Stimulated activated effector memory CD8-positive, alpha-beta T cell treated with anti-CD3 and anti-CD28 coated beads, Interleukin-12 subunit alpha, Interleukin-12 subunit beta, amount 100 ng/mL, for 72 hours (primary cell): ENCODE measurements at regions not wholly inside any gene's neighbourhood (a gene's known extent, or its start where the extent isn't known, plus 50 kb on each side); places are given as distances from the start of the nearest gene placed in this dataset.
A peak's percentile ranks its signal among the peaks of the same experiment; 100 is the strongest.
"Not testable (repeated sequence)": the region's sequence is repeated elsewhere in the genome, so short reads cannot be mapped to it uniquely, and the experiment has no call there.

Experiments
- ATAC-seq: fragments of 150-1000 bp; cut with Tn5 transposase; 2 replicates; pipeline ENCODE4 v1.10.0; 2021
- DNase-seq, 2 donors: peaks; one replicate each; pipeline ENCODE4 v3.0.0; 2021 to 2022; ENCODE audit warnings: low spot score in 2 of 2
- H3K27ac Mint-ChIP-seq: one replicate; pipeline ENCODE4 v1.8.0; 2022; ENCODE audit warnings: mild to moderate bottlenecking, mixed read lengths
- H3K36me3 Mint-ChIP-seq: one replicate; pipeline ENCODE4 v1.8.0; 2022; ENCODE audit warnings: mild to moderate bottlenecking, mixed read lengths
- H3K4me1 Mint-ChIP-seq: one replicate; pipeline ENCODE4 v1.8.0; 2022; ENCODE audit warnings: mixed read lengths
- H3K4me3 Mint-ChIP-seq: one replicate; pipeline ENCODE4 v1.8.0; 2022; ENCODE audit warnings: mild to moderate bottlenecking, mixed read lengths
- H3K9me3 Mint-ChIP-seq: one replicate; pipeline ENCODE4 v1.8.0; 2022; ENCODE audit warnings: mixed read lengths

DNA sequence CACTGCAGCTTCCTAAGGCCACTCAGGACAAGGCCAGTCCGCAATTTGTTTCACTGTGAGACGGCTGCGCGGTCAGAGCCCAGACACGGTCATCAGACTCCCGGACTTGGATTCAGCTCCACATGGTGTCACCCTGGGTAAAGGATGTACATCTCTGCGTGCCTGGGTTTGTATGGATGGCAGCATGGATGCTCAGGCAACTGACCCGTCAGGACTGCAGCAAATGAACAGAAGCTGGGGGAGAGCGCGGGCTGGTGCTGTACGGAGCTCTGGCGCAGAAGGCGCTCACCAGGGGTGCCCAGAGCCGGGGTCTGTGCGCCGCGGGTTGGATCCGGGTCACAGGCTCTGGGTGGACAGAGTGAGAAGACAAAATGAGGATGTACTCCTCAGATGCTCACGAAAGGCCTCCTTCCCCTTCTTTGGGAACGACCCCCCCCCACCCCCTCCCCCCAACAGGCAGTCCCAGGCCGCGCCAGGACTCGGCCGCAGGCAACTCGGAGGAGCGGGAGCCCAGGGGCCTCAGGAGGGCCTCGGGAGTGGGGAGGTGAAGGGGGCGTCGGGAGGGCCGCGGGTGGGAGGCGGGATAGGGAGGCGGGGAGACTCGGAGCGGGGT is 92.4 kb downstream of the CXCL12 start:
- H3K36me3 Mint-ChIP-seq = no peaks in the 10 kb centered on the region
- DNase-seq (no peak), ATAC-seq (no peak)
- no peak overlapping the region for H3K27ac Mint-ChIP-seq
- H3K4me3 Mint-ChIP-seq = no peak overlapping the region
- no peaks in the 10 kb centered on the region for H3K9me3 Mint-ChIP-seq
- H3K4me1 Mint-ChIP-seq = no peaks in the 10 kb centered on the region

GRCh38 chr10:44291091-44291490 is 93.8 kb downstream of the CXCL12 start:
- no peaks in the 10 kb centered on the region for H3K36me3 Mint-ChIP-seq
- no peak overlapping the region for H3K27ac Mint-ChIP-seq
- no peak overlapping the region for H3K4me3 Mint-ChIP-seq
- ATAC-seq (no peak), DNase-seq (no peak)
- H3K9me3 Mint-ChIP-seq = no peaks in the 10 kb centered on the region
- no peaks in the 10 kb centered on the region for H3K4me1 Mint-ChIP-seq

DNA sequence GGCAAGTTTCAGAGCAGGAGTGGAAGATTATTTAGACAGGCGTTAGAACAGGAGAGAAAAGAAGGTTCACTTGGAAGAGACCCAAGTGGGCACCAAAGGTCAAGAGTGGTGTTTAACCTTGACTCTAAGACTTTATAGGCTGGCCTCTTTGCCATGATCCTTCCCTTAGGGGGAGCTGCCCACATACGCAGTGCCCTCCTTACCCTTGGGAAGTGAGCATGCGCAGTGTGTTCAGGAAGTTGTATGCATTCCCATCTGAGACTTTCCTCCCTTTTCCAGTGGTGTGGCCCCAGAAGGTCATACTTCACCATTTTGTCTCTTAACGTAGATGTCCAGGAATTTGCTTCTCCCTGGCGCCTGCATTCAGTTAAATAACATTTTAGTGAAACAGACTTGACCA is 95.8 kb downstream of the CXCL12 start:
- ATAC-seq (no peak), DNase-seq (no peak)
- H3K27ac Mint-ChIP-seq = no peak overlapping the region
- H3K4me1 Mint-ChIP-seq = no peaks in the 10 kb centered on the region
- no peaks in the 10 kb centered on the region for H3K9me3 Mint-ChIP-seq
- no peak overlapping the region for H3K4me3 Mint-ChIP-seq
- no peaks in the 10 kb centered on the region for H3K36me3 Mint-ChIP-seq

GRCh38 chr10:44287408-44287807 is 97.5 kb downstream of the CXCL12 start:
- no peaks in the 10 kb centered on the region for H3K36me3 Mint-ChIP-seq
- no peak overlapping the region for H3K4me3 Mint-ChIP-seq
- no peak overlapping the region for H3K27ac Mint-ChIP-seq
- no peaks in the 10 kb centered on the region for H3K9me3 Mint-ChIP-seq
- ATAC-seq = no peak
- DNase-seq = no peak
- no peaks in the 10 kb centered on the region for H3K4me1 Mint-ChIP-seq

GRCh38 chr10:44284198-44285084 is 100.5 kb downstream of the CXCL12 start:
- peak; percentile 8 for ATAC-seq
- Mint-ChIP-seq H3K9me3 (no peaks in the 10 kb centered on the region), H3K4me1 (no peaks in the 10 kb centered on the region), H3K4me3 (no peak overlapping the region), H3K36me3 (no peaks in the 10 kb centered on the region), H3K27ac (no peak overlapping the region)
- no peak for DNase-seq

- Mint-ChIP-seq H3K9me3 (no peaks in the 10 kb centered on the region), H3K4me3 (no peak overlapping the region), H3K36me3 (no peaks in the 10 kb centered on the region), H3K4me1 (no peaks in the 10 kb centered on the region), H3K27ac (no peak overlapping the region)
- ATAC-seq (no peak), DNase-seq (no peak)
These were observed 102.1 kb downstream of the CXCL12 start for GRCh38 chr10:44282626-44283300.

- Mint-ChIP-seq H3K9me3 (no peaks in the 10 kb centered on the region), H3K4me1 (no peaks in the 10 kb centered on the region), H3K4me3 (no peak overlapping the region), H3K36me3 (no peaks in the 10 kb centered on the region), H3K27ac (no peak overlapping the region)
- DNase-seq (no peak), ATAC-seq (no peak)
These were observed 103.2 kb downstream of the CXCL12 start for GRCh38 chr10:44281662-44282061.

- no peaks in the 10 kb centered on the region for H3K9me3 Mint-ChIP-seq
- H3K4me3 Mint-ChIP-seq = no peak overlapping the region
- H3K4me1 Mint-ChIP-seq = no peaks in the 10 kb centered on the region
- ATAC-seq = no peak
- no peak overlapping the region for H3K27ac Mint-ChIP-seq
- no peak for DNase-seq
- H3K36me3 Mint-ChIP-seq = no peaks in the 10 kb centered on the region
These were observed 103.7 kb downstream of the CXCL12 start for GRCh38 chr10:44281089-44281613.

DNA sequence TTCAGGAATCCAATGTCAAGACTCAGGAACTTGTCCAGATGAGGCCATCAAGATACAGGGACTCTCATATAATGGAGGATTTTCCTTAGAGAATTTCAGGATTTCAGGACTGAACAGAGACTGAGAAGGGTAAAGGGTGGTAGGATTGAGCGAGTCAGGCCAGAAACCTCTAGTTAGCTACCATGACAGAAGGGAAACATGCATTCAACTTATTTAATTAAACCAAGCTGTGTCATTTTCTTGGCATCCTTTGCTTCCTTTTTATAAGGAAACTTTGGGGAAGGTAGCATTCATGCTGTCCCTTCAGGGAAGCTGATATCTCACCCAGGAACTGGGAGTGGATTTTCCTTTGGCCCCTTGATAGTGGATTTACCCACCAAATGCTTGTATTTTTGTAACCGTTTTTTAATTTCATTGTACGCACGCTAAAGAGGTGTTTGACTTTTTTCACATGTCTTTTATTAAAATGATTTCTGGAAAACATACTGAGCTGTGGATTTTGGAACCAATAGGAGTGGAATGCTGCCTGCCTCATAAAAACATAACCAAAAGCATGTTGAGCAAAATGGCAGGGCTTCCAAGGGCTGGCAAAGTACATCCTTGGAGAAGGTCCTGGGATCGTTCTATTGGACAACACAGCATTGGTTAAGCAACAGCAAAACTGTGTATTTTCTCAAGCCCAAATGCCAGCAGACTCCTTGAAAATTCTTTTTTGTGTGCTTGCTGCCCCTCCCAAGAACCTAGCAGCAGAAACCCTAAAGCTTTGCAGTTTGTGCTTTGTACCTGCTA is 104.5 kb downstream of the CXCL12 start:
- Mint-ChIP-seq H3K27ac (no peak overlapping the region), H3K4me1 (no peaks in the 10 kb centered on the region), H3K36me3 (no peaks in the 10 kb centered on the region), H3K4me3 (no peak overlapping the region), H3K9me3 (no peaks in the 10 kb centered on the region)
- ATAC-seq = no peak
- DNase-seq = no peak

DNA sequence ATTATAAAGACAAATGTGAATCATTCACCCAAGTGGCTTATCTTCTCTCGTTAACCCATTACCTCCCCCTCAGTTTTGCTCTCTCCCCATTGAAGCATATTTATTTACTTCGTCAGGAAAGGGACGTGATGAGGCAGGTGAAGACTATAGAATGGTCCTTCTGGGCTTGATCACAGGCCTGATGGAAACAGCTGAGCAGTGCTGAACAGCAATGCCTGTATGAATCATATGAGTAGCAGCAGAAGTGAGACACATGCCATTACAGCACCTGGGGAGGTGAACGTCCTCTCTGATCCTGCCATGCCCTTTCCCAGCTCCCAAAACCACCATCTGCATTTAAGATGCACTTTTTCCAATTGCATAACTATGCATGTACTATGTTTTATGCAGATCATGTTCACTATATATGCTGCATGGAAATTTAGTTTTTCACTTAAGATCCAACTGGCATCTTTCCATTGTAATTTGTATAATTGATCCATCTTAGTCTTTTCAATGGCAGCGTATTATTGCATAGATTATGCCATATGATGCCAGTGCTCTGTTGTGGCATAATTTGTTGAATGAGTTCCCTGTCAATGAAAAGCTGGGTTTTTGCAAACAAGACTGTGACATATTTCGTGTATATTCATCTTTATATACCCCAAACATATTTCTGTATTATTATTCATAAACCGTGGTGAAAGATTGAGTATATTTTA is 105.3 kb downstream of the CXCL12 start:
- Mint-ChIP-seq H3K36me3 (no peaks in the 10 kb centered on the region), H3K4me1 (no peaks in the 10 kb centered on the region), H3K27ac (no peak overlapping the region), H3K4me3 (no peak overlapping the region), H3K9me3 (no peaks in the 10 kb centered on the region)
- ATAC-seq = no peak
- no peak for DNase-seq

DNA sequence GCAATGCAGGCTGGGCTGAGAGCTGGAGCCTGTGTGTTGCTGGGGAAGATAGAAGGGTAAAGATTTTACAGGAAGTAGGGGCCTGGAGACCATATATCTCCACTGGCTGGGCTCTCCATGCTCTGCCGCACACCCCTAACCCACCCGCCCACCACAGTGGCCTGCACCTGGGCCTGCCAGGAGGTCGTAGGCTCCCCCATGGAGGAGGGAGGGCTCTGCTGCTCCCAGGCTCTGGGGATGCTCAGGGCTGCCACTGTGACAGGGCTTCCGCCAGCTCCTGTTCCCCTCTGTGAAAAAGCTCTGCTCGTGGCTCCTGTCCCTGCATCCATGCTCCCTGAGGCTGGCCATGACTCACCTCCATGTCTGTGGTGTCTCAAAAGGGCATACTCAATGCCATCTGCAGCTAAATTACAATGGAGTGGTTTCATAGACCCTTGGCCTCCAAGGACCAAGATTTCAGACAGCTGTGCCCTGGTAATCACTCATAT is 106.0 kb downstream of the CXCL12 start:
- H3K9me3 Mint-ChIP-seq = no peaks in the 10 kb centered on the region
- DNase-seq = no peak
- ATAC-seq = no peak
- no peaks in the 10 kb centered on the region for H3K36me3 Mint-ChIP-seq
- no peak overlapping the region for H3K27ac Mint-ChIP-seq
- no peak overlapping the region for H3K4me3 Mint-ChIP-seq
- H3K4me1 Mint-ChIP-seq = no peaks in the 10 kb centered on the region

DNA sequence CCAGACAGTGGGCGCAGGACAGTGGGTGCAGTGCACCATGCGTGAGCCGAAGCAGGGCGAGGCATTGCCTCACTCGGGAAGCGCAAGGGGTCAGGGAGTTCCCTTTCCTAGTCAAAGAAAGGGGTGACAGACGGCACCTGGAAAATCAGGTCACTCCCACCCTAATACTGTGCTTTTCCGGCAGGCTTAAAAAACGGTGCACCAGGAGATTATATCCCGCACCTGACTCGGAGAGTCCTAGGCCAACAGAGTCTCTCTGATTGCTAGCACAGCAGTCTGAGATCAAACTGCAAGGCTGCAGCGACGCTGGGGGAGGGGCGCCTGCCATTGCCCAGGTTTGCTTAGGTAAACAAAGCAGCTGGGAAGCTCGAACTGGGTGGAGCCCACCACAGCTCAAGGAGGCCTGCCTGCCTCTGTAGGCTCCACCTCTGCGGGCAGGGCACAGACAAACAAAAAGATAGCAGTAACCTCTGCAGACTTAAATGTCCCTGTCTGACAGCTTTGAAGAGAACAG is 116.4 kb downstream of the CXCL12 start:
- H3K4me3 Mint-ChIP-seq, DNase-seq, H3K27ac Mint-ChIP-seq, H3K9me3 Mint-ChIP-seq, ATAC-seq, H3K36me3 Mint-ChIP-seq, H3K4me1 Mint-ChIP-seq: not testable (repeated sequence)

- ATAC-seq (no peak), DNase-seq (no peak)
- H3K4me1 Mint-ChIP-seq = peaks cover 3% of the 10 kb centered on the region
- no peaks in the 10 kb centered on the region for H3K9me3 Mint-ChIP-seq
- H3K27ac Mint-ChIP-seq = no peak overlapping the region
- no peaks in the 10 kb centered on the region for H3K36me3 Mint-ChIP-seq
- H3K4me3 Mint-ChIP-seq = no peak overlapping the region
These were observed 117.9 kb downstream of the CXCL12 start for GRCh38 chr10:44267007-44267406.

- H3K27ac Mint-ChIP-seq = no peak overlapping the region
- H3K4me1 Mint-ChIP-seq = peaks cover 8% of the 10 kb centered on the region
- ATAC-seq = no peak
These were observed 120.7 kb downstream of the CXCL12 start for GRCh38 chr10:44264244-44264643.

More at GRCh38 chr10:44264244-44264643, 120.7 kb downstream of the CXCL12 start:
- H3K36me3 Mint-ChIP-seq = no peaks in the 10 kb centered on the region
- DNase-seq = no peak
- no peak overlapping the region for H3K4me3 Mint-ChIP-seq
- H3K9me3 Mint-ChIP-seq = no peaks in the 10 kb centered on the region
